Mesendoderm (in vitro differentiated cells): ENCODE measurements at regions not wholly inside any gene's neighbourhood (a gene's known extent, or its start where the extent isn't known, plus 50 kb on each side); places are given as distances from the start of the nearest gene placed in this dataset.

Source experiments
- DNase-seq: peaks from one replicate; pipeline ENCODE4 v3.0.0; 2013
- H2AK5ac ChIP-seq: 2 replicates; pipeline ENCODE4 v1.6.1; 2013; ENCODE audit warnings: low read length, inconsistent platforms
- H2BK120ac ChIP-seq: 2 replicates; pipeline ENCODE4 v1.6.1; 2013; ENCODE audit warnings: low read depth, mild to moderate bottlenecking, low read length, moderate library complexity, mixed read lengths
- H2BK15ac ChIP-seq: replicated peaks from 2 replicates; pipeline ENCODE4 v1.6.1; 2013; ENCODE audit warnings: low read depth, mild to moderate bottlenecking, moderate library complexity
- H2BK5ac ChIP-seq: 2 replicates; pipeline ENCODE4 v1.6.1; 2013; ENCODE audit warnings: low read length, inconsistent platforms
- H3K18ac ChIP-seq: 2 replicates; pipeline ENCODE4 v1.6.1; 2013; ENCODE audit warnings: mild to moderate bottlenecking, low read length, mixed read lengths
- H3K23ac ChIP-seq: one replicate; pipeline ENCODE4 v1.6.1; 2013; ENCODE audit warnings: low read length
- H3K27ac ChIP-seq: 2 replicates; pipeline ENCODE4 v1.5.1; 2013; ENCODE audit warnings: low read depth, mild to moderate bottlenecking, inconsistent platforms, low read length, moderate library complexity
- H3K27me3 ChIP-seq: 2 replicates; pipeline ENCODE4 v1.6.1; 2013; ENCODE audit warnings: low read length, control low read depth, mild to moderate bottlenecking, inconsistent platforms; ENCODE audit not compliant: insufficient read depth, poor library complexity
- H3K36me3 ChIP-seq: 2 replicates; pipeline ENCODE4 v1.6.1; 2013; ENCODE audit warnings: low read length, inconsistent platforms; ENCODE audit not compliant: control insufficient read depth, insufficient read depth
- H3K4ac ChIP-seq: one replicate; pipeline ENCODE4 v1.6.1; 2013; ENCODE audit warnings: low read depth, mild to moderate bottlenecking, low read length, moderate library complexity
- H3K4me1 ChIP-seq: 2 replicates; pipeline ENCODE4 v1.6.1; 2013; ENCODE audit warnings: low read depth, low read length, inconsistent platforms; ENCODE audit not compliant: control insufficient read depth
- H3K4me2 ChIP-seq: 2 replicates; pipeline ENCODE4 v1.6.1; 2013; ENCODE audit warnings: low read length
- H3K4me3 ChIP-seq: 2 replicates; pipeline ENCODE4 v1.5.1; 2013; ENCODE audit warnings: mild to moderate bottlenecking, low read length
- H3K56ac ChIP-seq: one replicate; pipeline ENCODE4 v1.6.1; 2013; ENCODE audit warnings: low read length
- H3K79me1 ChIP-seq: 2 replicates; pipeline ENCODE4 v1.6.1; 2013; ENCODE audit warnings: low read length, inconsistent platforms
- H3K79me2 ChIP-seq: 2 replicates; pipeline ENCODE4 v1.6.1; 2013; ENCODE audit warnings: mild to moderate bottlenecking, low read length; ENCODE audit not compliant: control insufficient read depth, insufficient read depth
- H3K9ac ChIP-seq: 2 replicates; pipeline ENCODE4 v1.6.1; 2013; ENCODE audit warnings: low read length, inconsistent platforms
- H4K5ac ChIP-seq: one replicate; pipeline ENCODE4 v1.6.1; 2013; ENCODE audit warnings: low read length
- H4K8ac ChIP-seq: one replicate; pipeline ENCODE4 v1.6.1; 2013; ENCODE audit warnings: low read depth, mild to moderate bottlenecking, control low read depth, low read length, moderate library complexity
- WGBS: extraction: QIAGEN DNeasy Blood & Tissue Kit; methylation state at CpG from one replicate; pipeline ENCODE4 v1.1.7; 2013; ENCODE audit warnings: low lambda C conversion rate, missing lambda C conversion rate; ENCODE audit not compliant: insufficient coverage; ENCODE audit errors: extremely low coverage; 5-methylcytosine and 5-hydroxymethylcytosine counted together

- no peak for DNase-seq
- H3K79me2 ChIP-seq = no peaks in the 10 kb centered on the region
- H3K56ac ChIP-seq = no peak overlapping the region
- H3K27me3 ChIP-seq = no peaks in the 10 kb centered on the region
- H3K23ac ChIP-seq = no peak overlapping the region
- no peak overlapping the region for H3K4me3 ChIP-seq
- H2BK120ac ChIP-seq = no peak overlapping the region
- no peaks in the 10 kb centered on the region for H3K79me1 ChIP-seq
- H2AK5ac ChIP-seq = no peak overlapping the region
- H2BK15ac ChIP-seq = no peak overlapping the region
- H2BK5ac ChIP-seq = no peak overlapping the region
- no peak overlapping the region for H4K5ac ChIP-seq
- no peak overlapping the region for H3K18ac ChIP-seq
- H3K4me1 ChIP-seq = no peaks in the 10 kb centered on the region
- no peak overlapping the region for H3K4me2 ChIP-seq
- no peak overlapping the region for H3K4ac ChIP-seq
- H3K36me3 ChIP-seq = no peaks in the 10 kb centered on the region
- H4K8ac ChIP-seq = no peak overlapping the region
- H3K27ac ChIP-seq = no peak overlapping the region
- no CpG with 5 or more reads among the region's 2 CpGs for WGBS
- H3K9ac ChIP-seq = no peak overlapping the region
Measured at GRCh38 chr11:106517426-106517825, 440.0 kb downstream of the AASDHPPT start.

GRCh38 chr11:106520146-106520912 lies 442.9 kb downstream of the AASDHPPT start:
- H3K79me1 ChIP-seq = no peaks in the 10 kb centered on the region
- H3K4me3 ChIP-seq = no peak overlapping the region
- no peak overlapping the region for H2BK120ac ChIP-seq
- no peak overlapping the region for H3K56ac ChIP-seq
- no peak overlapping the region for H3K4ac ChIP-seq
- H3K9ac ChIP-seq = no peak overlapping the region
- H3K4me1 ChIP-seq = no peaks in the 10 kb centered on the region
- no peaks in the 10 kb centered on the region for H3K36me3 ChIP-seq
- H3K79me2 ChIP-seq = no peaks in the 10 kb centered on the region
- H3K23ac ChIP-seq = no peak overlapping the region
- no peaks in the 10 kb centered on the region for H3K27me3 ChIP-seq
- WGBS = no CpG with 5 or more reads among the region's 6 CpGs
- H4K8ac ChIP-seq = no peak overlapping the region
- no peak overlapping the region for H2AK5ac ChIP-seq
- no peak overlapping the region for H4K5ac ChIP-seq
- H3K18ac ChIP-seq = no peak overlapping the region
- H3K27ac ChIP-seq = no peak overlapping the region
- no peak overlapping the region for H3K4me2 ChIP-seq
- no peak overlapping the region for H2BK5ac ChIP-seq
- DNase-seq = no peak
- H2BK15ac ChIP-seq = no peak overlapping the region

GRCh38 chr11:106520920-106521319 lies 443.5 kb downstream of the AASDHPPT start:
- Histone ChIP-seq H3K4ac (no peak overlapping the region), H3K4me2 (no peak overlapping the region), H3K56ac (no peak overlapping the region), H3K18ac (no peak overlapping the region), H3K23ac (no peak overlapping the region), H4K8ac (no peak overlapping the region), H3K79me1 (no peaks in the 10 kb centered on the region), H2BK15ac (no peak overlapping the region), H3K27ac (no peak overlapping the region), H3K4me3 (no peak overlapping the region), H3K27me3 (no peaks in the 10 kb centered on the region), H3K36me3 (no peaks in the 10 kb centered on the region), H3K4me1 (no peaks in the 10 kb centered on the region), H3K79me2 (no peaks in the 10 kb centered on the region), H2AK5ac (no peak overlapping the region), H4K5ac (no peak overlapping the region), H2BK120ac (no peak overlapping the region), H2BK5ac (no peak overlapping the region), H3K9ac (no peak overlapping the region)
- WGBS = no CpG with 5 or more reads among the region's 1 CpG
- no peak for DNase-seq

GRCh38 chr11:106523171-106523570 lies 445.7 kb downstream of the AASDHPPT start:
- Histone ChIP-seq H3K4me3 (no peak overlapping the region), H2BK5ac (no peak overlapping the region), H3K79me2 (no peaks in the 10 kb centered on the region), H3K27me3 (no peaks in the 10 kb centered on the region), H3K4ac (no peak overlapping the region), H3K18ac (no peak overlapping the region), H3K27ac (no peak overlapping the region), H4K5ac (no peak overlapping the region), H3K9ac (no peak overlapping the region), H3K79me1 (no peaks in the 10 kb centered on the region), H3K4me1 (no peaks in the 10 kb centered on the region), H2AK5ac (no peak overlapping the region), H3K56ac (no peak overlapping the region), H3K36me3 (no peaks in the 10 kb centered on the region), H2BK15ac (no peak overlapping the region), H3K23ac (no peak overlapping the region), H3K4me2 (no peak overlapping the region), H4K8ac (no peak overlapping the region), H2BK120ac (no peak overlapping the region)
- no peak for DNase-seq
- no CpG with 5 or more reads among the region's 2 CpGs for WGBS

GRCh38 chr11:106523921-106524320 lies 446.5 kb downstream of the AASDHPPT start:
- DNase-seq = no peak
- no peak overlapping the region for H2AK5ac ChIP-seq
- no CpG with 5 or more reads among the region's 2 CpGs for WGBS
- no peak overlapping the region for H3K56ac ChIP-seq
- H3K23ac ChIP-seq = no peak overlapping the region
- H2BK120ac ChIP-seq = no peak overlapping the region
- H2BK5ac ChIP-seq = no peak overlapping the region
- no peak overlapping the region for H3K9ac ChIP-seq
- no peak overlapping the region for H3K27ac ChIP-seq
- H4K8ac ChIP-seq = no peak overlapping the region
- H3K4me3 ChIP-seq = no peak overlapping the region
- H3K4ac ChIP-seq = no peak overlapping the region
- H3K79me1 ChIP-seq = no peaks in the 10 kb centered on the region
- no peaks in the 10 kb centered on the region for H3K27me3 ChIP-seq
- H3K18ac ChIP-seq = no peak overlapping the region
- no peak overlapping the region for H4K5ac ChIP-seq
- no peaks in the 10 kb centered on the region for H3K79me2 ChIP-seq
- H3K4me1 ChIP-seq = no peaks in the 10 kb centered on the region
- no peaks in the 10 kb centered on the region for H3K36me3 ChIP-seq
- no peak overlapping the region for H2BK15ac ChIP-seq
- H3K4me2 ChIP-seq = no peak overlapping the region

- no peaks in the 10 kb centered on the region for H3K79me1 ChIP-seq
- no peaks in the 10 kb centered on the region for H3K4me1 ChIP-seq
- H4K8ac ChIP-seq = no peak overlapping the region
- no peak overlapping the region for H3K4me2 ChIP-seq
- H3K4ac ChIP-seq = no peak overlapping the region
- no peaks in the 10 kb centered on the region for H3K36me3 ChIP-seq
- no peak overlapping the region for H2AK5ac ChIP-seq
- no peaks in the 10 kb centered on the region for H3K79me2 ChIP-seq
- no peak overlapping the region for H4K5ac ChIP-seq
- H3K9ac ChIP-seq = no peak overlapping the region
- H3K27ac ChIP-seq = no peak overlapping the region
- no peak for DNase-seq
- H3K56ac ChIP-seq = no peak overlapping the region
- no peaks in the 10 kb centered on the region for H3K27me3 ChIP-seq
- no CpG with 5 or more reads among the region's 2 CpGs for WGBS
- H2BK5ac ChIP-seq = no peak overlapping the region
- no peak overlapping the region for H3K23ac ChIP-seq
- no peak overlapping the region for H3K18ac ChIP-seq
- no peak overlapping the region for H3K4me3 ChIP-seq
- no peak overlapping the region for H2BK120ac ChIP-seq
- no peak overlapping the region for H2BK15ac ChIP-seq
Measured at GRCh38 chr11:106524436-106524835, 447.0 kb downstream of the AASDHPPT start.
